ENCODE measurements at regions not wholly inside any gene's neighbourhood (a gene's known extent, or its start where the extent isn't known, plus 50 kb on each side); places are given as distances from the start of the nearest gene placed in this dataset.

DNA sequence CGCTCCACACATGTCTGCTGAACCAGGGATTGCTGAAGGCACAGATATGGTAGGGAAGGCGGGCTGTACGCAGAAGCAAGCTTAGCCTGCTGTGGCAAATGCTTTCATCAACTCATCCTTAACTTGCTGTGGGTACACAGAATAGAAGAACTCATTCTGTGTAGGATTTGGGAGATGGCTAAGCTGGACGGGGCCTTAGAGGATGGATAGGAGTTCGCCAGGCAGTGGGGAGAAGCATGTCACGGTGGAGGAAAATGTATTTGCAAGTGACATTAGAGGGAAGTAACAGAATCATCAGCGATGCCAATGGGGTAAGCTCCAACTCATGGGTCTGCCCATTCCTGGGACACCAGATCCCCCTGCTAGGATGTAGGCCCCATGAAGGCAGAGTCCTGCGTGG is 96.7 kb upstream of the SMIM21 start:
- no peak for TF ChIP-seq POLR2AphosphoS5 (IDR thresholded peaks at IDR 0.05)
- TF ChIP-seq POLR2A (IDR thresholded peaks at IDR 0.05), result no peak
- no peak for TF ChIP-seq CTCF (IDR thresholded peaks at IDR 0.05)
- no peak for TF ChIP-seq EP300 (IDR thresholded peaks at IDR 0.05)

All from suprapubic skin (tissue), 4 donors.